ENCODE measurements at regions not wholly inside any gene's neighbourhood (a gene's known extent, or its start where the extent isn't known, plus 50 kb on each side); places are given as distances from the start of the nearest gene placed in this dataset.

DNA sequence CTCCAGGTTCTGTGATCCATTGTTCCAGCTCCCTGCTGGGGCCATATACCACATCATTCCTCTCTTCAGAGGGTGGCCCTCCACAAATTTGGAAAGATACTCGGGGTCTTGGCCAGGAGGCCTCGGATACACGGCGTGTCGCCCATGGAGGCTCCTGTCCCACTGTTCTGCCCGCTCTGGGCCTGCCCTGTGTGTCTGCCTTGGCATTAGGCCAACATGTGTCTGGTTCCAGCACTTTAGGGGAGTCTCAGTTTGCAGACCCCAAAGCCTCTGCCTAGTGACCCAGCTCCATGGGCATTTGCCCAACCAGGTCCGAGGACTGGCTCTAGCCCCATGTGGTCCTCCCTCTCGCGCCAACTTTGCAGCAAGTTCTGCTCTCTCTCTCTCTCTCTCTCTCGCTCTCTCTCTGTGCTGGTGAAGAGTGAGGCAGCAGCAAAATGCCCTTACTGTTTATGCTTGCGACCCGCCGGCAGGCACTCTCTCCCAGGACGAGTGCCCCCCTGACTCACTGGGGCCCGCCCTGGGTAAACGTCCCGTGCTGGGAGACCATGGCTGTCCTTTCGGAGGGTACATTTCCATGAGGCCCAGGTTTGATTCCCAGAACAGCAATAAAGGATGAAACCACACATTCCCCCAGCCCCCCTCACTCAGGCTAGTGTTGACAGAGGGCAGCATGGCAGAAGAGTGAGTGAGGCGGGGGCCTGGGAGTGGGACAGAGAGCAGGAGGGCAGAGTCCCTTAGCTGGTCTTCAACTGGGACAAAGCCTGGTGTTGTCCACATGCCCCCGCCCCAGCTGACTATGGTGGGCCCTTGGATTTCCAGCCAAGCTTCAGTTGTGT is 77.9 kb downstream of the ISG20 start:
- TF ChIP-seq, protein P1, sequence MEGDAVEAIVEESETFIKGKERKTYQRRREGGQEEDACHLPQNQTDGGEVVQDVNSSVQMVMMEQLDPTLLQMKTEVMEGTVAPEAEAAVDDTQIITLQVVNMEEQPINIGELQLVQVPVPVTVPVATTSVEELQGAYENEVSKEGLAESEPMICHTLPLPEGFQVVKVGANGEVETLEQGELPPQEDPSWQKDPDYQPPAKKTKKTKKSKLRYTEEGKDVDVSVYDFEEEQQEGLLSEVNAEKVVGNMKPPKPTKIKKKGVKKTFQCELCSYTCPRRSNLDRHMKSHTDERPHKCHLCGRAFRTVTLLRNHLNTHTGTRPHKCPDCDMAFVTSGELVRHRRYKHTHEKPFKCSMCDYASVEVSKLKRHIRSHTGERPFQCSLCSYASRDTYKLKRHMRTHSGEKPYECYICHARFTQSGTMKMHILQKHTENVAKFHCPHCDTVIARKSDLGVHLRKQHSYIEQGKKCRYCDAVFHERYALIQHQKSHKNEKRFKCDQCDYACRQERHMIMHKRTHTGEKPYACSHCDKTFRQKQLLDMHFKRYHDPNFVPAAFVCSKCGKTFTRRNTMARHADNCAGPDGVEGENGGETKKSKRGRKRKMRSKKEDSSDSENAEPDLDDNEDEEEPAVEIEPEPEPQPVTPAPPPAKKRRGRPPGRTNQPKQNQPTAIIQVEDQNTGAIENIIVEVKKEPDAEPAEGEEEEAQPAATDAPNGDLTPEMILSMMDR (IDR thresholded peaks at IDR 0.05 in 4 of 5, conservative IDR thresholded peaks at IDR 0.05 in 1 of 5) = no peak
- no peak for TF ChIP-seq POLR2A (IDR thresholded peaks at IDR 0.05)

Measured in gastrocnemius medialis (tissue), 4 donors.